SHP77 (cell line): ENCODE measurements at regions not wholly inside any gene's neighbourhood (a gene's known extent, or its start where the extent isn't known, plus 50 kb on each side); places are given as distances from the start of the nearest gene placed in this dataset.
"Not testable (repeated sequence)": the region's sequence is repeated elsewhere in the genome, so short reads cannot be mapped to it uniquely, and the experiment has no call there.

Experiments used
- DNase-seq, 2 experiments: peaks; one replicate each; lab custom pipeline; 2025; lab: John Stamatoyannopoulos, UW

DNA sequence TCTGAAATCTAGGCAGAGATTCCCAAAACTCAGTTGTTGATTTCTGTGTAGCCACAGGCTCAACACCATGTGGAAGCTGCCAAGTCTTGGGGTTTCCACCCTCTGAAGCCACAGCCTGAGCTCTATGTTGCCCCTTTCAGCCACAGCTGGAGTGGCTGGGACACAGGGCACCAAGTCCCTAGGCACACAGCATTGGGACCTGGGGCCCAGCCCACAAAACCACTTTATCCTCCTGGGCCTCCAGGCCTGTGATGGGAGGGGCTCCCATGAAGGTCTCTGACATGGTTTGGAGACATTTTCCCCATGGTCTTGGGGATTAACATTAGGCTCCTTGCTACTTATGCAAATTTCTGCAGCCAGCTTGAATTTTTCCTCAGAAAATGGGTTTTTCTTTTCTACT is 186.0 kb upstream of the SPOPL start:
- not testable (repeated sequence) for DNase-seq

DNA sequence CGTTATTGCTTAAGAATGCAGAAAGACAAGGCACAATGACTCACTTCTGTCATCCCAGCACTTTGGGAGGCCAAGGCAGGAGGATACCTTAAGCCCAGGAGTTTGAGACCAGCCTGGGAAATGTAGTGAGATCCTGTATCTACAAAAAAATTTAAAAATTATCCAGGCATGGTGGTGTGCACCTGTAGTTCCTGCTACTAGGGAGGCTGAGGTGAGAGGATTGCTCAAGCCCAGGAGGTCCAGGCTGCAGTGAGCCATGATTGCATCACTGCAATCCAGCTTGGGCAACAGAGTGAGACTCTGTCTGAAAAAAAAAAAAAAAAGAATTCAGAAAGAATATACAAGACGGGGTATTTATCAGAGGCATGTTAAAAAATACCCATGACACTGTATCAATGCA is 182.0 kb upstream of the SPOPL start:
- no peak for DNase-seq

GRCh38 chr2:138321458-138321857 is 180.1 kb upstream of the SPOPL start:
- peak; percentile 54 to 66 for DNase-seq

DNA sequence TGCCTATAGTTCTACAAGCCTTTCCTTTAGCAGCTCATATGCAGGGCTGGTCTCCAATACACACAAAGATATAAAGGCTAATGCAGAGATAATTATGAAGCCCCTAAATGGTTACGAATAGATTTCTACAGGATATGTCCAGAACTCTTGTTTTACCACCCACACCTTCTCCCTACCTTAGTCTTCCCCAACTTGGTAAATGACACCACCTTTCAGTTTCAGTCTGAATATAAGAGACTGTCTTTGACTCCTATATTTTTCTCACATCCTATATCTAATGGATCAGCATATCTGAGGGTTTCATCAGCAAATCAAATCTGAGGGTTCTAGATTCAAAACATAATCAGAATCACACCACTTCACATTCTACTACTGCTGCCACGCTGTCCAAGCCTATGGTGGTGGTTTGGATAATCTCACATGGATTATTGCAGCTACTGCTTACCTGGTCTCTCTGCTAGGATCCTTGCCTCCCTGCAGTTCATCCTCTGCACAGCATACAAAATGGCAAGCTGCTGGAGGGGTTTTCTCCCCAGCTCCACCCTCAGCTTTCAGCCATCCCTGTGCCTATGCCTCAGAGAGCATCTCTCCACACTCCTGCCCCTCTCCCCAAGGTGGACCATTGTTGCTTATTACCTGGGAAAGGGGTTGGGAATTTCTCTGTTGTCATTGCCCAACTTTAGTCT is 178.0 kb upstream of the SPOPL start:
- DNase-seq, result no peak

DNA sequence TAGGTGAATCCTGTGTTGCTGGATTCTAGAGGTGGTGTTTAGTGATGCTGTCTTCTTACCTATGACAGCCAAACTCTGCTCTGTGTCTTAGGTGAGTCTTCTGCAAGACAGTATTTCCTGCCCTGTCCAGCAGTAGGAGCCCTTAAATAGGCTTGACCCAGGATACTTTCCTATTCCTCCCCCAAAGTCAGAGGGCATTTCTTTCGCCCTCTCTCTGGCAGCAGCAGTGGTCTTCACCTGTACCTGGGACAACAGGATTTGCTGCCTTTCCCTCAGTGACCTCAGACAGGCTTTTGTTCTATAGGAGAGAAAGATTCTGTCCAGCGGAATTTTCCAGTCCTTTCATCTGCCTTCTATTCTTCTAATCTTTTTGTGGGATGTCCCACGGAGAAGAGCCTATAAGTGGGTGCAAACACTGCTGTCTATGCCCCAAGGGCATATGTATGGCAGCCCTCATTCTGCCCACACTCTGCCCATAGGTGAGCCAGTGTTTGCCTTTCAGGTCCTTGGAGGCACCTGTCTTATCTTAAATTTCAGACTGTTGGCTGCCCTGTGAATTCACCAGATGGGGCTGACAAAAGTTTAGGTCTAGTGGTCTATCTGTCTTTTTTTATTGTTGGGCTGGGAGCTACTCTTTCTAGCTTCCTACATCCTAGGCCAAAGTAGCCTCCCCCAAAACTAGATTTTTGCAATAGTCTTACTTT is 177.3 kb upstream of the SPOPL start:
- DNase-seq, result no peak

DNA sequence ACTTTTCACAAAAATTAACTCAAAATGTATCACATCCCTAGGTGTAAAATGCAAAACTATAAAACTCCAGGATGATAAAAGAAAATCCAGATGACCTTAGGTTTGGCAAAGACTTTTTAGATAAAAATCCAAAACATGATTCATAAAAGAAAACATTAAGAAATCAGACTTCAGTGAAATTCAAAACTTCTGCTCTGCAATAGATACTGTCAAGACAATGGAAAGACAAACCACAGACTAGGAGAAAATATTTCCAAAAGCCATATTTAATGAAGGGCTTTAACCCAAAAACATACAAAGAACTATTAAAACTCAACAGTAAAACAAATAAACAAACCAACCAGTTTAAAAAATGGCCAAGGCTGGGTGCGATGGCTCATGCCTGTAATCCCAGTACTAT is 173.6 kb upstream of the SPOPL start:
- no peak for DNase-seq

GRCh38 chr2:138329162-138329561 is 172.4 kb upstream of the SPOPL start:
- no peak for DNase-seq

DNA sequence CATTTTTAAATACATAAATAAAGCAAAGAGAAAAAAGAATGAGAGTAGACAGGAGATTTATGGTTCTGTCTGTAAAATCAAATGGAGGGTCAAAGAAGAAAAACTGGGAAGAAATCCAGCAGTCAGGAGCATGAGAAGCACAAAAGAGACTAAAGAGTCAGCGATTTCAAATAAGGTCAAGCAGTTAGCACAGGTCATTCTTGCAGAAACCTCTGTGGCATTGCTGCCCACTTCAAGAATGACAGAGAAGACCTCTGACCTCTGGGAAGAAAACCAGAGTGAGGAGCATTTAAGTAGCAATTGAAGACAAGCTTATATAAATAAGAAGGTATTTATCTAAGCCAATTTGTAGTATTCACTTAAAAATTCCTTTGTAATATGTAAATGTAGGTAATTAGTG is 172.0 kb upstream of the SPOPL start:
- DNase-seq, result no peak

GRCh38 chr2:138333121-138333520 is 168.4 kb upstream of the SPOPL start:
- DNase-seq, result no peak

DNA sequence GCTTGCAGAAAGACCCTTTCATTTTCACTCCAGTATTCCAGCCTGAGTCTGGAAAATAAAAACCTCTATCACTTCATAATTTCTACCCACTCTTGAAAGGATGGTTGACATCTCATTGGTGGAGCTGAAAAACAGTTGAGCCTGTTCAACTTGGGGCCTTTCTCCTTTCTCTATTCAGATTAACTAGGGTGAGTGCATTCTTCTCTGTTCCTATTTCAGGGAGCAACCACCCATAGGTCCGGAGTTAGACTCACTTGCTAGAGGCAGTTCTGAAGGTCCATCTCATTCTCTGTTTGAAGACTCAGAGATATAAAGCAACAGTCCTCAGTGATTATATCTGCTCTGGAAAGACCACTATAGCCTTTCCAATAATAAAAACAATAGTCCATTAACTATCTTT is 167.9 kb upstream of the SPOPL start:
- no peak for DNase-seq

DNA sequence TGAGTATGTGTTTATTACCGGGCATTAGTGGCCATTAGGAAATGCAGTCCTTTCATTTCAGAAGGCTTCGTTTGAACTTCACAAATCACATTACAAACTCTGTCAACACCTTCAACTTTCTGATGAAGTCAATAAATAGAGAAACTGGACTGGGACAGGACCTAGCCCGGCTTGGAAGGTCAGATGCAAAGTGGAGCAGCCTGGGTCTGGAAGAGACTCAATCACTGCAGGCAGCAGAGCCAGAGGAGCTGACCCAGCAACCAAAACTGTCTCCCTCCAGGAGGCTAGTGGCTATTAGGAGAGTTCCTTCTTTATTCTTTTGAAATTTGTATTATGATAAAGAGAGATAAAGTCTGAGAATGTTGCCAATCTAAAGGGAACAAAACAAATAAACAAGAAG is 167.2 kb upstream of the SPOPL start:
- no peak for DNase-seq

GRCh38 chr2:138335036-138335435 is 166.5 kb upstream of the SPOPL start:
- DNase-seq, result no peak

DNA sequence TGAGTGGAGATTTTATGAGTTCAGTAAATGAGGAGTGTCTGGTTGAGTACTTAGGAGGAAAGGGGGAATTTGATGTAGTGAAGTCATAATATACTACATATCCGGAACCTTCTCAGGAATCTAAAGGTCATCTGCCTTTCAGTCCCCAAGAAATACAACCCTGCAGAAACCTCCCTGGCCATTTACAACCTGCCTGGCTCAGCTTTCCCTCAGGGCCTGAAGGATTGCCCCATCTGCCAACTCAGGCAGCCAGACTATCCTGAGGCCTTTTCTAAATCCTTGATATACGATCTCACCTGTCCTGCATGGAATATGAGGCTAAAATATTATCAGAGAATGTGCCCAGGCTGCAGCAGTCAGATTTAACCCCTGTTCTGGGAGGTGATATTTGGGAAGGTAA is 165.4 kb upstream of the SPOPL start:
- DNase-seq, result no peak

DNA sequence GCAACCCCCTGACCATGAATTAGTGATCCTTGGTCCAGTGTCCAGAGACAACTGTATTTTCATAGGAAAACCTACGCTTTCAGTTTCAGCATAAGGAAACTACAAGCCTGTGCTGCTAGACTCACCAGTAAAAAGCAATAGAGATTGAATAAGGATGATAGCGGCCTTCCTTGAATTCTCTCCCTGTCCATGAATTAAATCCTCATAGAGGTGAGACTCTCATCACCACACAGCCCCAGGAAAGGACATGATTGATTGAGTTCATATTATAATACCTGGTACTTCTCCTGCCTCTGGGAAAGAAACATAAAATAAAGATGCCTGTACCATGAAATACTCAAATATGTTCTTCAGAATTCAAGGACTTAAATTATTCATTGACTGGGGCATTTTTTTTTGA is 146.3 kb upstream of the SPOPL start:
- no peak for DNase-seq

DNA sequence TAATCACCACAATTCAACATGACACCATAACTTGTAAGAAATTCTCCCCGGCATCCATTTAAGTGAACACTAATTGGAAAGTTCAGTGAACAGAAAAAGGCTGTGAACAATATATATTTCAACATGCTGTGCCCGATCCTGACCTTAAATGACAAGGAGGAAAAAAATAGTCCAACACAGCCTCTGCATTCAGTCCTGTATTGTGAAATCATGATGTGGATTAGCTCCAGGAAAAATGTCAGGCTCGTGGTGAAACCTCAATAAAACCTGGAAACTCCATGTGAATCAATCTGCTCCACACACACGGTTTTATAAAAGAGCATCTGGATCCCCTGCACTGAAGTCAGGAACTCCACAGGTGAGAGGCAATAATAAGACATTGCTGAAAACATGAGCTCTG is 145.4 kb upstream of the SPOPL start:
- DNase-seq, result no peak

DNA sequence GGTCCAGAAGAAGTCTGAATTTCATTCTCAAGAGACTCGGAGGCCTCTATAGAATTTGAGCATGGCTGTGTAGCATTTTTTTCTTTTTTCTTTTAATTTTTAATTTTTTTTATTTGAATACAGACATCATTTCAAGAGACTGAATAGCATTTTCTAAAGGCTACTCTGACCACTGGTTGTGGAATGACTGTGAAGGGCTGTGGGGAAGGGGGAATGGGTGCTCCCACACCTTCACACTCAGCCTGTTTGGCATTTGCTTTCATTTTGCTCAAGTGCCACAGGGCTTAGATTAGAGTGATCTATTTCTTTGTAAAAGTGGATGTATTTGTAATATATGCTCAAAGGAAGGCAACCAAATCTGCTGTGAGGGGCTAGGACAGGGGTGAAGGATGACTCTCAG is 142.0 kb upstream of the SPOPL start:
- no peak for DNase-seq

DNA sequence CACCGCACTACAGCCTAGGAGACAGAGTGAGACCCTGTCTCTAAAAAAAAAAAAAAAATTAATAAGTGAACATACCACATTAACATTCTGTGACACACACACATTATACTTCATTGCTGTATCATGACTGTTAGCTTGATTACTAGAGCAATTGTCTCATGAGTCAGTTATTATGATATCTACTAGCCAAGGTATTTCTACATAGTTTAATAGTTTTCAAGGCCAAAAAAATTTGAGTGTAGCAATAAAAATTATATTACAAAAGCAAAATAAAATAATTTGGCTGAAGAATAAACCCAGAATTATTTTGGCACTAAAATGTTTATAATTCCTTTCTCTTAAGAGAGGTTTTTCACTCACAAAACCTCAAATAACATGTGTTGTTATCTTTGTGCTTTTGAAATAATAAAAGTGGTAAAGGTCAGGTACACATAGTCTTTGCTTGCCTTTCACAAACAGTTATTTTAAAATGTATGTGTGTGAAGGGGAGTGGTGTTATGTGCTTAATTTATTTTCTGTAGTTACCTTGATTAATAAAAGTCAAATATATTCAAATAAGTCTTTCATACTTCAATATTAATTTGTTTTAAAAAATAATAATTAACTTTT is 136.9 kb upstream of the SPOPL start:
- no peak for DNase-seq

GRCh38 chr2:138365581-138365980 is 136.0 kb upstream of the SPOPL start:
- no peak for DNase-seq

GRCh38 chr2:138369856-138370255 is 131.7 kb upstream of the SPOPL start:
- DNase-seq, result no peak

DNA sequence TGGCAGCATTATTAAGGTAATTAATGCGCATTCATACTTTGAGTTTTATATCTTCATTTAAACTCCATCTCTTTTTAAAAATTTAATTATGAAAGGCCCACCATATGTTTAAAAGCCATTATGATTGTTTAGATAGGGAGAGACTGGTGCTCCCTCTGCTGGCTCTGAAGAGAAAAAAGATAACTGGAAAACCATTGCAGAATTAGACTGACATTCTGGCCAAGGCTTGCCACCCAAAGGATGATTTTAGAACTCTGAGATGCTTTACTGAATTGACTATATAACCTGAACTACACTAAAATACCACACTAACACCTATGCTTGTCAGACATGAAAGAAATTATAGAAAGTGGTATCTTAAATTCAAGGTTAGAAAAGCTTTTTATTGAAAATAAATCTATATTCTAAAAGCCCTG is 127.6 kb upstream of the SPOPL start:
- peak in 1 of 2 experiments; percentile 3 for DNase-seq

- DNase-seq, result no peak
Measured at GRCh38 chr2:138381373-138381772, 120.2 kb upstream of the SPOPL start.

DNA sequence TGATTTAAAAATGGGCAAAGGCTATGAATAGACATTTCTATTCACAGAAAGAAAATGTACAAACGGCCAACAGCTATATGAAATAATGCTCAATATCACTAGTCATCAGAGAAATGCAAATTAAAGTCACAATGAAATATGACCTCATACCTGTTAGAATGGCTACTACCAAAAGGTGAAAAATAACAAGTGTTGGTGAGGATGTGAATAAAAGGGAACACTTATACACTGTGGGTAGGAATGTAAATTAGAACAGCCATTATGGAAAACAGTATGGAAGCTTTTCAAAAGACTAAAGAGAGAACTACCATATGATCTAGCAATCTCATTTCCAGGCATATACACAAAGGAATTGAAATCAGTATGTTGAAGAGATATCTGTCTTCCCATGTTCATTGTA is 118.9 kb upstream of the SPOPL start:
- DNase-seq, result no peak

DNA sequence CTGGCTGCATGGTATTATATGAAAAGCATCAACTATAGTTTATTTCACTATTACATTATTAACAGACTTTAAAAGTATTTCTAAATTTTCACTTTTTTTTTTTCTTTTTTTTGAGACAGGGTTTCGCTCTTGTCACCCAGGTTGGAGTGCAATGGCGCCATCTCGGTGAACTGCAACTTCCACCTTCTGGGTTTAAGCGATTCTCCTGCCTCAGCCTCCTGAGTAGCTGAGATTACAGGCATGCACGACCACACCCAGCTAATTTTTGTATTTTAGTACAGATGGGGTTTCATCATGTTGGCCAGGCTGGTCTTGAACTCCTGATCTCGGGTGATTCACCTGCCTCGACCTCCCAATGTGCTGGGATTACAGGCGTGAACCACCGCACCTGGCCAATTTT is 115.4 kb upstream of the SPOPL start:
- DNase-seq, result not testable (repeated sequence)

- DNase-seq, result no peak
Measured at GRCh38 chr2:138389063-138389462, 112.5 kb upstream of the SPOPL start.
